ENCODE measurements at regions not wholly inside any gene's neighbourhood (a gene's known extent, or its start where the extent isn't known, plus 50 kb on each side); places are given as distances from the start of the nearest gene placed in this dataset.
"Not testable (repeated sequence)": the region's sequence is repeated elsewhere in the genome, so short reads cannot be mapped to it uniquely, and the experiment has no call there.

- no peak for DNase-seq (ENCODE audit: low spot score)
Observed at GRCh38 chr10:111579473-111579872, 502.6 kb downstream of the ADRA2A start.

- DNase-seq (ENCODE audit: low spot score): no peak
Observed at GRCh38 chr10:111590703-111591102, 513.9 kb downstream of the ADRA2A start.

- DNase-seq (ENCODE audit: low spot score): no peak
Observed at GRCh38 chr10:111593578-111593977, 516.7 kb downstream of the ADRA2A start.

GRCh38 chr10:111595173-111595572, 518.3 kb downstream of the ADRA2A start:
- DNase-seq (ENCODE audit: low spot score): no peak

GRCh38 chr10:111598433-111599059, 521.7 kb downstream of the ADRA2A start:
- DNase-seq (ENCODE audit: low spot score): peak; percentile 13

GRCh38 chr10:111599943-111600342, 523.1 kb downstream of the ADRA2A start:
- DNase-seq (ENCODE audit: low spot score): no peak

- no peak for DNase-seq (ENCODE audit: low spot score)
Observed at GRCh38 chr10:111600772-111601171, 523.9 kb downstream of the ADRA2A start.

GRCh38 chr10:111612273-111612672, 535.4 kb downstream of the ADRA2A start:
- no peak for DNase-seq (ENCODE audit: low spot score)

- no peak for DNase-seq (ENCODE audit: low spot score)
Observed at GRCh38 chr10:111634191-111634590, 549.4 kb downstream of the GPAM start.

GRCh38 chr10:111646021-111646420, 537.5 kb downstream of the GPAM start:
- DNase-seq (ENCODE audit: low spot score): no peak

GRCh38 chr10:111648046-111648445, 535.5 kb downstream of the GPAM start:
- no peak for DNase-seq (ENCODE audit: low spot score)

- DNase-seq (ENCODE audit: low spot score): not testable (repeated sequence)
Observed at GRCh38 chr10:111649080-111649479, 534.5 kb downstream of the GPAM start.

- DNase-seq (ENCODE audit: low spot score): no peak
Observed at GRCh38 chr10:111650088-111650487, 533.5 kb downstream of the GPAM start.

- DNase-seq (ENCODE audit: low spot score): no peak
Observed at GRCh38 chr10:111656066-111656465, 527.5 kb downstream of the GPAM start.

GRCh38 chr10:111677759-111678158, 505.8 kb downstream of the GPAM start:
- DNase-seq (ENCODE audit: low spot score): no peak

GRCh38 chr10:111686796-111687195, 496.8 kb downstream of the GPAM start:
- DNase-seq (ENCODE audit: low spot score): no peak

- no peak for DNase-seq (ENCODE audit: low spot score)
Observed at GRCh38 chr10:111698711-111699110, 484.9 kb downstream of the GPAM start.

- no peak for DNase-seq (ENCODE audit: low spot score)
Observed at GRCh38 chr10:111703986-111704385, 479.6 kb downstream of the GPAM start.

- DNase-seq (ENCODE audit: low spot score): no peak
Observed at GRCh38 chr10:111705021-111705420, 478.5 kb downstream of the GPAM start.

GRCh38 chr10:111706331-111706730, 477.2 kb downstream of the GPAM start:
- no peak for DNase-seq (ENCODE audit: low spot score)

GRCh38 chr10:111707076-111707475, 476.5 kb downstream of the GPAM start:
- DNase-seq (ENCODE audit: low spot score): no peak

- DNase-seq (ENCODE audit: low spot score): no peak
Observed at GRCh38 chr10:111709603-111710002, 474.0 kb downstream of the GPAM start.

GRCh38 chr10:111716032-111716431, 467.5 kb downstream of the GPAM start:
- DNase-seq (ENCODE audit: low spot score): no peak

- DNase-seq (ENCODE audit: low spot score): no peak
Observed at GRCh38 chr10:111724121-111724520, 459.4 kb downstream of the GPAM start.

GRCh38 chr10:111725050-111725449, 458.5 kb downstream of the GPAM start:
- DNase-seq (ENCODE audit: low spot score): no peak
